D721Med (cell line): ENCODE measurements at regions not wholly inside any gene's neighbourhood (a gene's known extent, or its start where the extent isn't known, plus 50 kb on each side); places are given as distances from the start of the nearest gene placed in this dataset.

Source experiments
- DNase-seq: peaks from one replicate; pipeline ENCODE4 v3.0.0; 2011; ENCODE audit warnings: low spot score; ENCODE audit not compliant: insufficient read length
- FAIRE-seq: peaks from 2 replicates; lab custom pipeline; 2011; peaks lifted over from hg19 to GRCh38; lab: Jason Lieb, UNC
- TF ChIP-seq, protein P1 (sequence below): IDR thresholded peaks from 2 replicates; pipeline ENCODE4 v1.5.1; 2012; ENCODE audit warnings: mild to moderate bottlenecking, control low read depth; ENCODE audit not compliant: insufficient read depth; ENCODE audit errors: missing control alignments

DNA sequence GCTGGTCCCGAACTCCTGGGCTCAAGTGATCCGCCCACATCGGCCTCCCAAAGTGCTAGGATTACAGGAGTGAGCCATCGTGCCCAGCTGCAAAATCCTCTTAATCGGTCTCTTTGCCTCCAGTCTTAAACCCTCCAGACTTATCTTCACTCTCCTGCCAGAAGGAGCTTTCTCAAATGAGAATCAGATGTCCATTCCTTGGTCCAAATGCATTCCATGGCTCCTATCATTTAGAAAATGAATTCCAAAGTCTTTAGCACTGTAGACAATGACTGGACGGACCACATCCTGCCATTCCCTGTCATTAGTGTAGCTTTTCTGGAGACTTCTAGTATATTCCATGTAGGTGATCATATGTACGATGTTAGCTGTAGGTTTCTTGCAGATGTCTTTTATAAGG, 141.9 kb downstream of the ID4 start:
- peak; percentile 67 for FAIRE-seq
- TF ChIP-seq, protein P1, sequence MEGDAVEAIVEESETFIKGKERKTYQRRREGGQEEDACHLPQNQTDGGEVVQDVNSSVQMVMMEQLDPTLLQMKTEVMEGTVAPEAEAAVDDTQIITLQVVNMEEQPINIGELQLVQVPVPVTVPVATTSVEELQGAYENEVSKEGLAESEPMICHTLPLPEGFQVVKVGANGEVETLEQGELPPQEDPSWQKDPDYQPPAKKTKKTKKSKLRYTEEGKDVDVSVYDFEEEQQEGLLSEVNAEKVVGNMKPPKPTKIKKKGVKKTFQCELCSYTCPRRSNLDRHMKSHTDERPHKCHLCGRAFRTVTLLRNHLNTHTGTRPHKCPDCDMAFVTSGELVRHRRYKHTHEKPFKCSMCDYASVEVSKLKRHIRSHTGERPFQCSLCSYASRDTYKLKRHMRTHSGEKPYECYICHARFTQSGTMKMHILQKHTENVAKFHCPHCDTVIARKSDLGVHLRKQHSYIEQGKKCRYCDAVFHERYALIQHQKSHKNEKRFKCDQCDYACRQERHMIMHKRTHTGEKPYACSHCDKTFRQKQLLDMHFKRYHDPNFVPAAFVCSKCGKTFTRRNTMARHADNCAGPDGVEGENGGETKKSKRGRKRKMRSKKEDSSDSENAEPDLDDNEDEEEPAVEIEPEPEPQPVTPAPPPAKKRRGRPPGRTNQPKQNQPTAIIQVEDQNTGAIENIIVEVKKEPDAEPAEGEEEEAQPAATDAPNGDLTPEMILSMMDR = no peak
- DNase-seq = no peak

DNA sequence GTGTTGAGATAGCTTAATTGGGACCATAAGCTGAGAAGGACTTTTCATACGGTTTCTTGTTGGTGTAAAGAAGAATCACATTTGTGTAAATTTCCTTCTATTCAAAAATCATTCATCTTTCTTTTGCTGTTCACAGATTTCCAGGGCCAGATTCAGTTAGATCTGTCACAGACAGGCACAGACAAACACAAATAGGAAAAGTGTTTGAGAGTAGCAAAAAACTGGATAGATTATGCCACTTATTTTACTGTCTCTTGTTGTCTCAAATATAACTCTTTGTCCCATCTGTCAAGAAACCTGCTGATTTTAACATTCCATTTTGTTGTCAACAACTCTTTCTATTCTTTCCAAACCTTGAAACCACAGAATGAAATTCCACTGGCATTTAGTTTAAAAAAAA, 142.8 kb downstream of the ID4 start:
- no peak for DNase-seq
- TF ChIP-seq, protein P1 = no peak
- peak; percentile 41 for FAIRE-seq

DNA sequence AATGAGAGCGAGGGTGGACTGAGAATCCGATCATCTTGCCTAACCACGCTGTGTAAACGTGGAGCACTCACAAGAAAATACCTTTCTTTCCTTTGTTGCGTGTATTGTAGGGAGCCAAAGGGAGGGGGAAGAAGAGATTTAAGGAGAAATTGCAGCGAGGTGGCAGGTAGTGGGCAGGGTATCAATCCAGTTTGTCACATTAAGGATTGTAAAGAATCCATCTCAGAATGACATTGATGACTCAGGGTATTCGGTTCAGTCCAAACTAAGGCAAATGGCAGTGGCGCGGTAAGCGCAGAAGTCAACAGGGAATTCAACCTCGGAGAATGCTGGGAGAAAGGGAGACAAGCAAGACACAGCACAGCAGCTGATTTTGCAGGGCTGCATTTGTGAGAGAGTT, 146.2 kb downstream of the ID4 start:
- no peak for FAIRE-seq
- TF ChIP-seq, protein P1 = no peak

DNA sequence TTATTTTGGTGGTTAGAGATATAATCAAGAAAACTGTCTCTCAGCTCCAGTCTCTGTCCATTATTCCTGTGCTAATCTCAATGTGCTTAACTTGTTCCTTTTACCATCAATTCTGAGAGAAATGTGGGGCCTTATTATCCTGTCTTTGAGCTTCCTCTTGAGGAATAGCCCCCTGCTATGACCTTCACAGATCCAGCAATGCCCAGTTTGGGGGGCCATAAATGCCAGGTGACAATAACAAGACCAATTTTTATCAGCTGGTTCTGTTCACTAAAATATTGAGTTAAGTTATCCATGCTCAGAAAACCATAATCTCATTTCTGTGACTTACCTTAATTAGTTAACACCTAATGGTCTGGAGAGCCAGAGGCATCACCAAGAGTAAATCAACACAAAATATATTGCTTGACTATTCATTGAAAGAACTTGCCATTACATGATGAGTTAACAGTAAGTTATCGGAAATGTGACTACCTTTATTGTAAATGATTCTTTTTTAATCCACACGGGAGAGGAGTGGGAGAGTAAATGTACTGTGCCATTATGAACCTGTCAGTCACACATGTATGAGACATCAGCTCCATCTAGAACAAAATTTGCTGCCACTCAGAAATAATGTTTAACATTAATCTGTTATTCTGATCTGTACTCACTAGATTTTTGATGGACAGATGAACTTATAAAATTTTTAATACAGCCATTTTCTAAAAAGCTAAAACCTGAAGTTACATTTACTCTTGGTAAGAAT, 149.7 kb downstream of the ID4 start:
- DNase-seq (no peak), FAIRE-seq (no peak)
- TF ChIP-seq, protein P1 = no peak

More for the DNA sequence above, 146.2 kb downstream of the ID4 start:
- no peak for DNase-seq

DNA sequence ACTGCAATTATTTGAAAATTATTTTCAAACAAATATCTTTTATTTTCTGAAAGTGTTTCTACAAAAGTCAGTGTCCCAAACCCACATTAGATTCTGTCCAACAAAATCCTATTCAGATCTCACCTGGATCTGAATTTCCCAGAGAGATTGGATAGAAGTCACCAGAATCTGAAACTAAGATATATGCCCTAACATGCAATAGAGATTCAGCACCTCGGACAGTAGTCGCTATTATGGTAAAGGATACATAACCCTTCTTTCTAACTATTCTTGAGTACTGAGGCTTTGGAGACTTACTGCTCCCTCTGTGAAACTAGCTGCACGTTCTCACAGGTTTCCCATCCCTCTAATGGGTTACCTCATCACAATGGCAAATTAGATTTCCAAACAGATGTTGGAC, 151.4 kb downstream of the ID4 start:
- FAIRE-seq = no peak
- TF ChIP-seq, protein P1 = no peak
- no peak for DNase-seq

DNA sequence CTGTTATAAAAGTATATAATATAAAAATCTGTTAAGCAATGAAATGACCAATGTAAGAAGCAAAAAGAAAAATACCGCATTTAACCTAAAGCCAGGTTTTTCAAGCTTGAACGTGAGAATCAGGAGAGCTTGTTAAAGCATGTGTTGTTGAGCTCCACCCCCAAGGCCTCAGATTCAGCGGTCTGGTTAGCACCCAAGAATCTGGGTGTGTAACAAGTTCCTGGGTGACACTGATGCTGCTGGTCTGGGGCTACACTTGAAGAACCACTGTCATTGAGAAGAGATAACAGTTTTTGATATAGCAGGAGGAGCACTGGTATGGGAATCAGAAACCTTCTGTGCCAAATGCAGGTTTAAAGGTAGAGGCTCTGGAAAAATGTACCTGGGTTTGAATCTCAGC, 154.0 kb downstream of the ID4 start:
- FAIRE-seq = no peak
- TF ChIP-seq, protein P1 = no peak

DNA sequence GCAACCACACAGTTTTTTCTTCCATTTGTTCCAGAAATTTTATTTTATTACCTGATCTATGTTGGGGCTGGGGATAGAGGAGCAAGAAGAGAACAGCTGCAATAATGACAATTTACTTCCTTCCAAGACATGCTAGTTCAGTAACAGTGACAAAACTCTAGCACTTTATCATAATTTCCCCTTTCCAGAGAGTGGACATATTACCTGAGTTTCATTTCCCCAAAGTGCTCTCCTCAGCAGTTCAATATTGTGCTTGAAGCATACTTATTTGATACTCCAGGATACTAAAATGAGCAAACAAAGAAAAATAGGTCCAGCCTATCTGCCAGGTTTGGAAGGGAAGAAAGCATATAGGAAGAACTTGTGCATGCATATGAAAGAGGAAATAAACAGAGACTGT, 157.7 kb downstream of the ID4 start:
- no peak for FAIRE-seq
- TF ChIP-seq, protein P1 = no peak
- no peak for DNase-seq

More for the DNA sequence above, 154.0 kb downstream of the ID4 start:
- DNase-seq = no peak
